ENCODE measurements at regions not wholly inside any gene's neighbourhood (a gene's known extent, or its start where the extent isn't known, plus 50 kb on each side); places are given as distances from the start of the nearest gene placed in this dataset.

- DNase-seq (ENCODE audit: low read depth) = peak; percentile 85
Observed at GRCh38 chr5:84688566-84688965, 303.9 kb upstream of the EDIL3 start.

DNA sequence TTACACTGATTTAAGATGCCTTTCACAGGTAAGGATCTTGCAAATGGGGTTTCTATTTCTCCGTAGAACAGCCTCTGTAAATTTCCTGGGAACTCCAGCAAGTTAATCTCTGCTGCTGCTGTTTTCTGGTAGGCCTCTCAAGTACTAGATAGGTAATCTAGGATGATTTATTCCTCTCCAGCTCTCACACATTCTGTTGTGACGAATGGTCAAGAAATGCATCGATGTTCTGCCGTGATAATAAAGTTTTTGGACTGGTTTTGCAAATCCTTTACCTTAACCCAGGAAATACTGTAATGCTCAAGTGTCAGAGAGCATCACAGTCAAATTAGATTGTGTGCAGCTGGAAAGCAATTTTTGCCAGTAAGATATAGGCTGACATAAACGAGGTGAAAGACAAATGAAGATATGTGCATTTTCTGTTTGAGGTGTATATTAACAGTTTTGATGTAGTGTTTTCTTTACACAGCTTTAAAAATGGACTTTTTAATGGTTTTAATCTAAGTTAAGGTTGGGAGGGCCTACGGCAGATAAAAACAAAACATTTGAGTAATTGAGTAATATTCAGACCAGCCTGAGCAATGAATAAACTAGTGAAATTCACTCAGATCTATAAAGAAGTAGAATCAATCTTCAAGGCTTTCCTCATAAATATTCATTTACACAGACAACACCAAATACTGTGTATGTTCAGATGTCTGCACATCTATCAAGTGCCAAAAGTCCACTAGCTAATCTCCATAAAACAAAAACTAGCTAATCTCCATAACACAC is 300.6 kb upstream of the EDIL3 start:
- no peak for DNase-seq (ENCODE audit: low read depth)

DNA sequence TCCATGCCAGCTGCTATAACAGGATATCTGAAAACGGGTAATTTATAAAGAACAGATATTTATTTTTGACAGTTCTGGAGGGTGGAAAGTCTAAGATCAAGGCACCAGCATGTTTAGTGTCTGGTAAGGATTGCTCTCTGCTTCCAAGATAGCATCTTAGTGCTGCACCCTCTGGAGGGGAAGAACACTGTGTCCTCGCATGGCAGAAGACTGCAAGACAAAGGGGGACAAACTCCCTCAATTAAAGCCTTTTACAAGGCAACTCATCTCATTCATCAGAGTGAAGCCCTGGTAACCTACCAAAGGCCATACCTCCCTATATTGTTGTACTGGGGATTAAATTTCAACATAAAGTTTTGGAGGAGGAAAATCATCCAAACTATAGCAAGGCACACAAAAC is 298.9 kb upstream of the EDIL3 start:
- no peak for DNase-seq (ENCODE audit: low read depth)

DNA sequence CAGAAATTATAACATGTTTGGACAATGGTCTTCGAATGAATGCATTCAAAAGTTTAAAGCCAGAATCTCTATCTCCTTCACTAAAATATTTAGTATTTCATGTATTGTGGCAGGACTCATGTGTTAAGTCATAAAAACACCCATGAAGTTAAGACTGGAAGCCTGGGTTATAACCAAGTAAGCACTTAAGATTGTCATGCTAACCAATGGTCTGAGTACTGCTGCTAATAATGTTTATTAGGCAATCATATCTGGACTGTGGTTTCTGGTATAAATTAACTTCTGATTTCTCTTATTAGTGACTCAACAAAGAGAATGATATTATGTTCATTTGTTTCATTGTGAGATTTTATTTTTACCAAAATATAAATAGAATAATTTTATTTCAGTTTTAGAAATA is 297.9 kb upstream of the EDIL3 start:
- DNase-seq (ENCODE audit: low read depth) = peak; percentile 15

- DNase-seq (ENCODE audit: low read depth) = no peak
Observed at GRCh38 chr5:84680908-84681307, 296.2 kb upstream of the EDIL3 start.

- DNase-seq (ENCODE audit: low read depth) = no peak
Observed at GRCh38 chr5:84673785-84674184, 289.1 kb upstream of the EDIL3 start.

DNA sequence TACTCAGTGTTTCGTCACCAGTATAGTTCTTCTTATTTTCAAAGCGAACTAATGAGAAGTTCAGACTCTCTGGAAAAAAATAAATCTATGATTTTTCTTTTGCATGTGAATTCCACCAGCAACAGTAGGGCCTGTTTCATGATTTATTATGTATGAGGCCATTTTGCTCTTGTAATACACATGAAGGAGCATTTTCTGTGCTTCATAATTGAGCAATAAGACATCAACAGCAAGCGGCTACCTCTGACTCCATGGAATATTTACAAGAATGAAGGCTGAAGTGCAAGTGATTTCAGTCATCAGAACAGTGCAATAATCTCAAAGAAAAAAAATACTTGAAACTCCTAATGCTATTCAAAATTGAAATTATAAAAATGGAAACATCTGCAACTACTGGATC is 282.9 kb upstream of the EDIL3 start:
- no peak for DNase-seq (ENCODE audit: low read depth)

DNA sequence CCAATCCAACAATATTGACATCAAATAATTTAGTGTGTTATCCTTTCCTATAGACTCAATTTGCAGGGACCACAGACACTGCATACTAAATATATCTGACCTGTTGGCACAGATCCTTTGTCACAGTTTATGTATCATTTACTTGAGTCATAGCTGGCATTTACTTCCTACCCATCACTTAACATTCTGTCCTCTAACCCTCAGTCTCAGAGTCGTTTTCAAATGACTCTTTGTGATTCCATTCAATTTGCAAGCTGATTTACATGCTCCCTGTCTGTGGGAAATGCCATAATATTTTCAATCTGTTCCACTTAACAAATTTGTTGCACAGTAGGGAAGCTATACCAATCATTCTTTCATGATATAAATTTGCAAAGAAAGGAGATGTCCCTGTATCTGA is 265.7 kb upstream of the EDIL3 start:
- DNase-seq (ENCODE audit: low read depth) = no peak

DNA sequence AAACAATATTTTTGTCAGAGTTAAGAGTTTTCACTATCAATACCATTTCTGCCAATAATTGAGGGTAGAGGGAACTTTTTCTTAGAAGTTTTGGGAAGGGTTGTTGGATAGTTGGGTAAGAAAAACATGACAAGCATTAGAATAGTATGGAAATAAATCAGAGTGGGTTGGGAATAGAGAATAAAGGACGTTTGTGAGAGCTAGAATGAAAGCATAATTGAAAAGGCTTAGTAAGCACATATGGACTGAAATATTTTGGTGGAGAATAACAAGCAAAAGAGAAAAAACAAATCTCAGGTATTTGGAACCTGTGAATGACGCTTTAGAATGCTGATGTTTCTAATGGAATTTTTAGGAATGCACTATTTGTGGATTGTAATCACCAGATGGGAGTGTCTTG is 262.9 kb upstream of the EDIL3 start:
- no peak for DNase-seq (ENCODE audit: low read depth)

DNA sequence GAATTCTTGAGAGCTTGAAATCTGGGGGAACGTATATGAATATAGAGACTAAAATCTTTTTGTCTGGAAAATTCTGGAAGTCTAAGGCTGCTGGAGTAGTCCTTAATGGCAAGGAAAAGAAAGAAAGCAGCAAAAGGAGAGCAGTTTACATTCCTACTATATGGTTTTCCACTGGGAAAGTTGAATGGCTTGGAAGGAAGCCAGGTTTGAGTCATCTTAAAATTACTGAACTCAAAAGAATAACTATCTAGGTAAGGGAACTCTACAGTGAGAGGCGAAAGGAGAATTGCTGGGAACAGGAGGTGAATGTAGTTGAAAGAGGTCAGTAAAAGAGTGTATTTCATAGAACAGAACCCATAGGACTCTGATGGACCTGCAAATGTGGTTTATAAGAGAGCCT is 258.1 kb upstream of the EDIL3 start:
- DNase-seq (ENCODE audit: low read depth) = no peak

GRCh38 chr5:84642324-84642723 is 257.6 kb upstream of the EDIL3 start:
- DNase-seq (ENCODE audit: low read depth) = no peak

- DNase-seq (ENCODE audit: low read depth) = no peak
Observed at GRCh38 chr5:84637662-84638375, 253.1 kb upstream of the EDIL3 start.

DNA sequence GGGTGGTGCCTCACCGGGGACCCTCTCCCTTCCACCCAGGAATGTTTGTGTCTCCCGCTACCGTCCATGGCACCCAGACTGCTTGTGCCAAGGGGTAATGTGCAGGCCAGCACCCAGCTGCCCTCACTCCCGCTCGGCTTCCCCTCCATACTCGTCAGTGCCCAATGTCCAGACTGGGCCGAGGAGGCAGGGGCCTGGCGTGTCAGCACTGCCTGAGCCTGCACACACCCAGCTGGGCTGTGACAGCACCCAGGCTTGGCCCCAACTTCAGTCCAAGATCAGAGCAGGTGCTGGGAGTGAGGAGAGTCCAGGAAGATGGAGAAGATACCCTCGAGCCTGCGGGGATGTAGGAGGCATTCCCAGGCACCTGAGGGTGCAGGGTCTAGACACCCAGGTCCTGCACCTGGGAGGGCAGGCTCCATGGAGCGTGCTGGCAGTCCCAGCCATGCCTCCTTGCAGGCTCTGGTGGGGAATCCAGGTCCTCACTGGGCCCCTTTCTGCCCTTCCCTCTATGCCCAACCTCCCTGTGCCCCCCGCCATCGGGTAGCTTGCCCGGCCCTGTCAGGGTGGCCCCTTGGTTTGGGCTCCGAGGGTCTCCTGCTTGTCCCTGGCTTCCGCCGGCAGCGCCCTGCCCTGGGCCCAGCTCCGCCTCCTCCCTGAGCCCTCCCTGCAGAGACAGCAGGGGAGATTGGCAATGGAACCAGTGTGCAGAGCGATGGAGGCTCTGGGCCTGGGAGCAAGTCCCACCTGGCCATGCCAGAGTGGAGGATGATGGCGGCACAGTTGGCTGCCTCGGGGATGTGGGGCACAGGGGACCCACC is 250.8 kb upstream of the EDIL3 start:
- DNase-seq (ENCODE audit: low read depth) = no peak

DNA sequence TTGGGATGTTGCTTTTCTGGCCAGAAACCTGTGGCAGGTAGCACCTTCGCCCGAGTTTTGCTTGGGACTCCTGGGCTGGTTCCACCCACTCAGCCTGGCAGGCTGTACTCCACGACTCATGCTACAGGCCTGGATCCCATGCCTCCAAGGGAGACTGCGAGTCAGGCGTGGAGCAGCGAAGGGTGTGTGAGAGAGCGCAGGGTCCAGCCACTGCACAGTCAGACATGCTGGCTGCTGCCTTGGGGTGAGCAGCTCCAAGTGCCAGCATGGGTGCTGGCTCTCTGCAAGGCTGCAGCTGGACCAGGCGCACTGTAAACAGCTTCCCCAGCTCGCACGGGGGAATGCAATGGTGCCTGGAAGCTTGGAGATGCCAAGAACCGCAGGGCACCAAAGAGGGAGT is 249.6 kb upstream of the EDIL3 start:
- DNase-seq (ENCODE audit: low read depth) = no peak

DNA sequence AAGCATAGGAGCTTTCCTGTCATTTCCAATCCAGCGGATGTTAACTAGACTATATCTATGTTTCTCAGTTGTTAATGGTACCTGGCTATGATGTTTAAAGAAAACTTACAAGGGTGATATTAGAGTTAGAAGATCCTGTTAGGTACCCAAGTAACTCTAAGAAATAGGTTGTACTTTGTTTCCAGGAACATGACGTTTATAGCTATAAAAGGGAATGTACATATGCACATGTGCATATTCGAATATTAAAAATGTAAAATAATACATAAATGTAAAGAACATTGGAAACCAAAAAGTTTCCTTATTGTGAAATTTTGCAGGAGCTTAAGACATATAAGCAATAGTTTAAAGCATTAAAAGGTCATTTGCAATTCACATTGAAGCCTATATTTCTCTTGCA is 247.7 kb upstream of the EDIL3 start:
- DNase-seq (ENCODE audit: low read depth) = no peak

DNA sequence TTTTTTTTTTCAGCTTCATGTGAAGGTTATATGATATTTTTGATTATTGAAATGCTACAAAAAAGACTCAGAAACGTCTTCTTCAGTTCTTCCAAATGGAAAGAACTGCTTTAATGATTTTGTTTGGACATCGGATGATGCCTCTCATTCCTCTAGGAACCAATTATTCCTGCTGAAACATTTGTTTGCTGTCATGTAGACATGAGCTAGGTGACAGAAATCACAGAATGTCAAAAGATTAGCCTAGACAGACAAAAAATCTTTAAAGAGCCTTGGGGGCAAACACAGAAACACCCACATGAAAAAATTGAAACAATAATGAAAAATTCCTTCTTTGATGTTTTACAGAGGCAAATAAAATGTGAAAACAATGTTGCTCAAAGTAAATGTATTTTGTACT is 244.2 kb upstream of the EDIL3 start:
- DNase-seq (ENCODE audit: low read depth) = no peak

- no peak for DNase-seq (ENCODE audit: low read depth)
Observed at GRCh38 chr5:84623019-84623418, 238.3 kb upstream of the EDIL3 start.

- DNase-seq (ENCODE audit: low read depth) = no peak
Observed at GRCh38 chr5:84622461-84622860, 237.8 kb upstream of the EDIL3 start.

- no peak for DNase-seq (ENCODE audit: low read depth)
Observed at GRCh38 chr5:84618262-84618661, 233.6 kb upstream of the EDIL3 start.

- no peak for DNase-seq (ENCODE audit: low read depth)
Observed at GRCh38 chr5:84614906-84615305, 230.2 kb upstream of the EDIL3 start.

- no peak for DNase-seq (ENCODE audit: low read depth)
Observed at GRCh38 chr5:84606784-84607183, 222.1 kb upstream of the EDIL3 start.

DNA sequence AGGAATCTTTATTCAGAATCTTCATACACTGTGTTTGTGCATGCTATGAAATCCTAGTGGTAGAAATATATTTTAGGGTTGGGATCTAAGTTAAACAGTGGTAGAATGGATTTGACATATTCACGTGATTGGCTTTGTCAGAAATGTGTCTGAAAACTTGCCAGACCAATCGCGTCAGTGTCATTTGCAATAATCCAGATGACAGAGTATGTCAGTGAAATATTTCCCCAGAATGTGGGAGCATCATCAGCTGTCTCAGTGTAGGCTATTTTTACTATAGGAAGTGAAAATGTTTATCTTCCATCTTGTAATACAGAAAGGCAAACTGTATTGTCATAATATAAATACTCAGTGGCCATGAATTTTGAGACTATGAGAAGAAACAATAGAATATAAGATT is 220.6 kb upstream of the EDIL3 start:
- no peak for DNase-seq (ENCODE audit: low read depth)
